ENCODE measurements at regions not wholly inside any gene's neighbourhood (a gene's known extent, or its start where the extent isn't known, plus 50 kb on each side); places are given as distances from the start of the nearest gene placed in this dataset.
"Not testable (repeated sequence)": the region's sequence is repeated elsewhere in the genome, so short reads cannot be mapped to it uniquely, and the experiment has no call there.

GRCh38 chrX:150125045-150125444, 186.8 kb upstream of the EOLA2 start:
- not testable (repeated sequence) for DNase-seq (ENCODE audit: low read depth)

GRCh38 chrX:150127216-150127615, 188.9 kb upstream of the EOLA2 start:
- no peak for DNase-seq (ENCODE audit: low read depth)

GRCh38 chrX:150143721-150144440, 205.6 kb upstream of the EOLA2 start:
- no peak for DNase-seq (ENCODE audit: low read depth)

- DNase-seq (ENCODE audit: low read depth): no peak
Measured at GRCh38 chrX:150146271-150146896, 208.1 kb upstream of the EOLA2 start.

GRCh38 chrX:150148749-150149672, 210.7 kb upstream of the EOLA2 start:
- DNase-seq (ENCODE audit: low read depth): no peak

- no peak for DNase-seq (ENCODE audit: low read depth)
Measured at GRCh38 chrX:150150076-150150779, 211.9 kb upstream of the EOLA2 start.

GRCh38 chrX:150150780-150151125, 212.4 kb upstream of the MAMLD1 start:
- DNase-seq (ENCODE audit: low read depth): no peak

GRCh38 chrX:150152036-150152435, 211.1 kb upstream of the MAMLD1 start:
- DNase-seq (ENCODE audit: low read depth): no peak

- no peak for DNase-seq (ENCODE audit: low read depth)
Measured at GRCh38 chrX:150152546-150152945, 210.6 kb upstream of the MAMLD1 start.

GRCh38 chrX:150155436-150156035, 207.6 kb upstream of the MAMLD1 start:
- DNase-seq (ENCODE audit: low read depth): no peak

GRCh38 chrX:150156615-150157014, 206.5 kb upstream of the MAMLD1 start:
- DNase-seq (ENCODE audit: low read depth): no peak

- no peak for DNase-seq (ENCODE audit: low read depth)
Measured at GRCh38 chrX:150157291-150157690, 205.8 kb upstream of the MAMLD1 start.

- DNase-seq (ENCODE audit: low read depth): no peak
Measured at GRCh38 chrX:150158554-150159332, 204.4 kb upstream of the MAMLD1 start.

- no peak for DNase-seq (ENCODE audit: low read depth)
Measured at GRCh38 chrX:150159537-150159936, 203.6 kb upstream of the MAMLD1 start.

- no peak for DNase-seq (ENCODE audit: low read depth)
Measured at GRCh38 chrX:150160656-150161055, 202.5 kb upstream of the MAMLD1 start.

- DNase-seq (ENCODE audit: low read depth): no peak
Measured at GRCh38 chrX:150161193-150161592, 201.9 kb upstream of the MAMLD1 start.

- DNase-seq (ENCODE audit: low read depth): no peak
Measured at GRCh38 chrX:150162141-150162540, 201.0 kb upstream of the MAMLD1 start.

- DNase-seq (ENCODE audit: low read depth): no peak
Measured at GRCh38 chrX:150163221-150163930, 199.7 kb upstream of the MAMLD1 start.

GRCh38 chrX:150163956-150164726, 199.0 kb upstream of the MAMLD1 start:
- no peak for DNase-seq (ENCODE audit: low read depth)
